NT2/D1 (cell line): ENCODE measurements at regions not wholly inside any gene's neighbourhood (a gene's known extent, or its start where the extent isn't known, plus 50 kb on each side); places are given as distances from the start of the nearest gene placed in this dataset.

ENCODE experiments used
- YY1 ChIP-seq: IDR thresholded peaks from 2 replicates; pipeline ENCODE4 v1.6.1; 2011; ENCODE audit not compliant: insufficient read length, insufficient read depth
- ZNF274 ChIP-seq: IDR thresholded peaks from 2 replicates; pipeline ENCODE4 v1.6.1; 2011; ENCODE audit warnings: mild to moderate bottlenecking, low read depth, low read length

DNA sequence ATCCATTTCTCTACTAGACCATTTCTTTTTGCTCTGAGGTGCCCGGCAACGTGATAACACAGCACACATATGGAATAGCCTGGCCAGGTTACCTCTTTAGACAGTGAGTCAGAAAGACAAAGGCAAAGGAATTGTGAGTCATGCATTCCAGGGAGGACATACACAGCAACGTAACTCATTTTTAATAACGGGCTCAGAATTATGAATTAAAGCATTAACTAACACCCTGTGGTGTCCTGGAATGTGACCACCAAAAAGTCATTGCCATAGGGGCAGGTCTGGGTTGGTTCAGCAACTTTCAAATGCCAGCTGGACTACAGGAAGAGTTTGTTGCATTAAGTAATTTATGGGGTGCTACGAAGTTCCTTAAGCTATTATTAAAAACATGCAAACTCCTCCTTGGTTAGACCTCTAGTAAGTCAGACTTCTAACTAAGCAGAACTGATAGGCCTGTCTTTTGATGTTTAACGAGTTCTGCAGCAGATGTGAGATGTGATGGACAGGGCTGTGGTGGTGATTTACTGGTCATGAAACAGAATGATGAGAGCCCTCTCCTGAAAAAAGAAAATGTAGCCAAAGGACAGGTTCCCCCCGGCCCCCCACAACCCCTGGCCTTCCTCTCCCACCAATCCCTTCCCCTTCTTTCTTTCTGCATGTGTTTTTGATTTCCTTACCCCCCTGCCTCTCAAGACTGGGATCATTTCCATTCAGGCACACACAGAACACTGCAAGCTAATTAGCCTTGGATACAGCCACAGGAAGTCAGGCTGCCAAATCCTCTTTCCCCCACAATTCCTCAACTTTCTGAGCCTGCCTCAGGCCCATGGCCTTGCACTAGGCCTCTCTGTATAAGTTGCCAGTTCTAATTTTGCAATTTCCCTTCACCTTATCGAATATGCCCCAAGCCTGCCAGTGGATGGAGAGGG, 88.9 kb upstream of the HAO2 start:
- TF ChIP-seq YY1: no peak
- TF ChIP-seq ZNF274: no peak
